ENCODE measurements at regions not wholly inside any gene's neighbourhood (a gene's known extent, or its start where the extent isn't known, plus 50 kb on each side); places are given as distances from the start of the nearest gene placed in this dataset.

GRCh38 chr2:5242751-5243150, 449.4 kb upstream of the SOX11 start:
- TF ChIP-seq POLR2AphosphoS5 (IDR thresholded peaks at IDR 0.05; ENCODE audit: low read depth, low read length) (no peak), REST (IDR thresholded peaks at IDR 0.05; ENCODE audit: insufficient read depth in 1 of 2, low read depth in 2 of 2, low read length in 2 of 2) (no peak), TAF1 (IDR thresholded peaks at IDR 0.05; ENCODE audit: borderline replicate concordance, insufficient read depth, low read length) (no peak)
